ENCODE measurements at regions not wholly inside any gene's neighbourhood (a gene's known extent, or its start where the extent isn't known, plus 50 kb on each side); places are given as distances from the start of the nearest gene placed in this dataset.

- ATAC-seq: no peak
- TF ChIP-seq PATZ1 (CRISPR knock-in tag; IDR thresholded peaks at IDR 0.05; ENCODE audit: borderline replicate concordance): no peak
- no peak for TF ChIP-seq ZNF8 (CRISPR knock-in tag; IDR thresholded peaks at IDR 0.05)
- no peak for TF ChIP-seq ZNF70 (CRISPR knock-in tag; IDR thresholded peaks at IDR 0.05)
- no peak for TF ChIP-seq PPARA (CRISPR knock-in tag; IDR thresholded peaks at IDR 0.05; ENCODE audit: borderline replicate concordance)
- no peak for TF ChIP-seq ARNTL (CRISPR knock-in tag; IDR thresholded peaks at IDR 0.05; ENCODE audit: borderline replicate concordance, low read depth)
Measured at GRCh38 chr21:35333831-35334618, 284.9 kb upstream of the RUNX1 start.

- TF ChIP-seq CSDC2 (CRISPR knock-in tag; IDR thresholded peaks at IDR 0.05) (no peak), GLIS3 (CRISPR knock-in tag; IDR thresholded peaks at IDR 0.05) (no peak), OSR1 (CRISPR knock-in tag; IDR thresholded peaks at IDR 0.05) (no peak), ARNTL (CRISPR knock-in tag; IDR thresholded peaks at IDR 0.05; ENCODE audit: borderline replicate concordance, low read depth) (no peak), SNAI2 (CRISPR knock-in tag; IDR thresholded peaks at IDR 0.05) (no peak), ZNF8 (CRISPR knock-in tag; IDR thresholded peaks at IDR 0.05) (no peak), BACH2 (CRISPR knock-in tag; IDR thresholded peaks at IDR 0.05; ENCODE audit: borderline replicate concordance) (no peak), TSHZ2 (CRISPR knock-in tag; IDR thresholded peaks at IDR 0.05) (no peak), PPARA (CRISPR knock-in tag; IDR thresholded peaks at IDR 0.05; ENCODE audit: borderline replicate concordance) (no peak), TCF4 (CRISPR knock-in tag; IDR thresholded peaks at IDR 0.05; ENCODE audit: borderline replicate concordance) (no peak), CSRNP3 (CRISPR knock-in tag; IDR thresholded peaks at IDR 0.05) (no peak), ZNF565 (CRISPR knock-in tag; conservative IDR thresholded peaks at IDR 0.05; ENCODE audit: low read depth) (no peak), POU6F1 (CRISPR knock-in tag; IDR thresholded peaks at IDR 0.05; ENCODE audit: borderline replicate concordance, low read depth) (no peak)
- ATAC-seq: no peak
Measured at GRCh38 chr21:35332841-35333426, 283.8 kb upstream of the RUNX1 start.

GRCh38 chr21:35329940-35330660, 281.0 kb upstream of the RUNX1 start:
- TF ChIP-seq ARNTL (CRISPR knock-in tag; IDR thresholded peaks at IDR 0.05; ENCODE audit: borderline replicate concordance, low read depth): no peak
- TF ChIP-seq ZNF8 (CRISPR knock-in tag; IDR thresholded peaks at IDR 0.05): no peak
- no peak for ATAC-seq

- ATAC-seq: no peak
- TF ChIP-seq ESRRG (CRISPR knock-in tag; IDR thresholded peaks at IDR 0.05) (no peak), CSRNP3 (CRISPR knock-in tag; IDR thresholded peaks at IDR 0.05) (no peak), TOX (CRISPR knock-in tag; IDR thresholded peaks at IDR 0.05; ENCODE audit: borderline replicate concordance) (no peak), ZFP30 (CRISPR knock-in tag; IDR thresholded peaks at IDR 0.05) (no peak), ARNTL (CRISPR knock-in tag; IDR thresholded peaks at IDR 0.05; ENCODE audit: borderline replicate concordance, low read depth) (no peak), PPARA (CRISPR knock-in tag; IDR thresholded peaks at IDR 0.05; ENCODE audit: borderline replicate concordance) (no peak), TSHZ2 (CRISPR knock-in tag; IDR thresholded peaks at IDR 0.05) (no peak), BACH2 (CRISPR knock-in tag; IDR thresholded peaks at IDR 0.05; ENCODE audit: borderline replicate concordance) (no peak)
Measured at GRCh38 chr21:35328856-35329455, 279.9 kb upstream of the RUNX1 start.

Data from SK-N-SH treated with all-trans-retinoic acid at 6 μM for 48 hours (cell line).